Choroid plexus epithelial cell (primary cell): ENCODE measurements at regions not wholly inside any gene's neighbourhood (a gene's known extent, or its start where the extent isn't known, plus 50 kb on each side); places are given as distances from the start of the nearest gene placed in this dataset.

ENCODE experiments used
- DNase-seq: peaks from one replicate; pipeline ENCODE4 v3.0.0-alpha.2; 2010; ENCODE audit warnings: low read depth
- H3K4me3 ChIP-seq: 2 replicates; pipeline ENCODE4 v1.5.1; 2011; ENCODE audit warnings: low read depth, mild to moderate bottlenecking, control low read depth, low read length, moderate library complexity
- CTCF ChIP-seq: conservative IDR thresholded peaks from 2 replicates; pipeline ENCODE4 v1.5.1; 2011; ENCODE audit warnings: low read depth, mild to moderate bottlenecking, control low read depth, inconsistent platforms, low read length, moderate library complexity

GRCh38 chr15:62436235-62436634 lies 271.1 kb upstream of the C2CD4B start:
- no peak for TF ChIP-seq CTCF
- no peak overlapping the region for H3K4me3 ChIP-seq
- DNase-seq, result no peak

- no peak for DNase-seq
- H3K4me3 ChIP-seq, result no peak overlapping the region
- no peak for TF ChIP-seq CTCF
Observed at GRCh38 chr15:62437753-62438152, 272.7 kb upstream of the C2CD4B start.

GRCh38 chr15:62439543-62440016 lies 274.5 kb upstream of the C2CD4B start:
- no peak for TF ChIP-seq CTCF
- DNase-seq, result no peak
- H3K4me3 ChIP-seq, result no peak overlapping the region

- no peak for DNase-seq
Observed at GRCh38 chr15:62440362-62441105, 275.4 kb upstream of the C2CD4B start.

GRCh38 chr15:62444104-62445022 lies 279.3 kb upstream of the C2CD4B start:
- peak; percentile 77 for DNase-seq
- H3K4me3 ChIP-seq, result no peak overlapping the region
- TF ChIP-seq CTCF, result no peak

More at GRCh38 chr15:62440362-62441105, 275.4 kb upstream of the C2CD4B start:
- no peak overlapping the region for H3K4me3 ChIP-seq
- TF ChIP-seq CTCF, result no peak

- DNase-seq, result no peak
- no peak for TF ChIP-seq CTCF
- H3K4me3 ChIP-seq, result no peak overlapping the region
Observed at GRCh38 chr15:62445244-62445643, 280.2 kb upstream of the C2CD4B start.
